Cardiac muscle cell (in vitro differentiated cells and primary cell): ENCODE measurements at regions not wholly inside any gene's neighbourhood (a gene's known extent, or its start where the extent isn't known, plus 50 kb on each side); places are given as distances from the start of the nearest gene placed in this dataset.

Experiments used
- DNase-seq, 2 donors: peaks; one replicate each; pipeline versions ENCODE4 v3.0.0 to v3.0.0-alpha.2; 2010 to 2017; ENCODE audit warnings: low read depth in 1 of 2, low spot score in 1 of 2
- H3K27ac ChIP-seq: fragments of 200-600 bp; sonication (generic); 2 replicates; pipeline ENCODE4 v1.5.1; 2016
- H3K27me3 ChIP-seq: fragments of 200-600 bp; sonication (generic); 2 replicates; pipeline ENCODE4 v1.6.0; 2016; ENCODE audit warnings: control low read depth
- H3K36me3 ChIP-seq: fragments of 200-600 bp; sonication (generic); 2 replicates; pipeline ENCODE4 v1.5.1; 2016; ENCODE audit warnings: control low read depth
- H3K4me1 ChIP-seq: fragments of 200-600 bp; sonication (generic); 2 replicates; pipeline ENCODE4 v1.8.1; 2017; ENCODE audit warnings: low read depth, mild to moderate bottlenecking, mixed run types
- H3K4me3 ChIP-seq: fragments of 200-600 bp; sonication (generic); 2 replicates; pipeline ENCODE4 v1.5.1; 2016; ENCODE audit warnings: mild to moderate bottlenecking
- H3K9me3 ChIP-seq: fragments of 200-600 bp; sonication (generic); 2 replicates; pipeline ENCODE4 v1.5.1; 2017; ENCODE audit warnings: low read depth, mild to moderate bottlenecking, control low read depth
- TF ChIP-seq, protein P1 (sequence below): IDR thresholded peaks from 2 replicates; pipeline ENCODE4 v1.5.1; 2012; ENCODE audit warnings: low read depth, mild to moderate bottlenecking, low read length

DNA sequence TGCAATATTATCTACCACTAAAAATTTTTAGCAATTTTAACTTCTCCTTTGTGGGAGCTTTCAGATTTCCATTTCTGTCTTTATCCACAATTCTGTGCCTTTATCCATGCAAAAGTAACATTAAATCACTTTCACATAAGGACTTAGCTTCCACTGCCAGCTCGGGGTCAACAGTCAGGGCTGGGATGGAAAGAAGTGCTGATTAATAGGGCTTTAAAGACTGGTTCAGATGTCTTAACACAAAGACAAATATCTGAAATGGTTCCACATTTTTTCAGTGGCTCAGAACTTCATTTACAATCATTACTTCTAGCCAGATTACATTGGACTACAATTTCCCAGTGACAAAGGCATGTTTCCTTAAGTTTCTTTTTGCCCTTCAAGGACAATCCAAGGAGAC lies 191.8 kb upstream of the CPHXL start:
- no peaks in the 10 kb centered on the region for H3K27me3 ChIP-seq
- H3K36me3 ChIP-seq: no peaks in the 10 kb centered on the region
- no peak overlapping the region for H3K27ac ChIP-seq
- TF ChIP-seq, protein P1, sequence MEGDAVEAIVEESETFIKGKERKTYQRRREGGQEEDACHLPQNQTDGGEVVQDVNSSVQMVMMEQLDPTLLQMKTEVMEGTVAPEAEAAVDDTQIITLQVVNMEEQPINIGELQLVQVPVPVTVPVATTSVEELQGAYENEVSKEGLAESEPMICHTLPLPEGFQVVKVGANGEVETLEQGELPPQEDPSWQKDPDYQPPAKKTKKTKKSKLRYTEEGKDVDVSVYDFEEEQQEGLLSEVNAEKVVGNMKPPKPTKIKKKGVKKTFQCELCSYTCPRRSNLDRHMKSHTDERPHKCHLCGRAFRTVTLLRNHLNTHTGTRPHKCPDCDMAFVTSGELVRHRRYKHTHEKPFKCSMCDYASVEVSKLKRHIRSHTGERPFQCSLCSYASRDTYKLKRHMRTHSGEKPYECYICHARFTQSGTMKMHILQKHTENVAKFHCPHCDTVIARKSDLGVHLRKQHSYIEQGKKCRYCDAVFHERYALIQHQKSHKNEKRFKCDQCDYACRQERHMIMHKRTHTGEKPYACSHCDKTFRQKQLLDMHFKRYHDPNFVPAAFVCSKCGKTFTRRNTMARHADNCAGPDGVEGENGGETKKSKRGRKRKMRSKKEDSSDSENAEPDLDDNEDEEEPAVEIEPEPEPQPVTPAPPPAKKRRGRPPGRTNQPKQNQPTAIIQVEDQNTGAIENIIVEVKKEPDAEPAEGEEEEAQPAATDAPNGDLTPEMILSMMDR: no peak
- DNase-seq: no peak
- no peaks in the 10 kb centered on the region for H3K9me3 ChIP-seq
- H3K4me1 ChIP-seq: no peaks in the 10 kb centered on the region
- no peak overlapping the region for H3K4me3 ChIP-seq

DNA sequence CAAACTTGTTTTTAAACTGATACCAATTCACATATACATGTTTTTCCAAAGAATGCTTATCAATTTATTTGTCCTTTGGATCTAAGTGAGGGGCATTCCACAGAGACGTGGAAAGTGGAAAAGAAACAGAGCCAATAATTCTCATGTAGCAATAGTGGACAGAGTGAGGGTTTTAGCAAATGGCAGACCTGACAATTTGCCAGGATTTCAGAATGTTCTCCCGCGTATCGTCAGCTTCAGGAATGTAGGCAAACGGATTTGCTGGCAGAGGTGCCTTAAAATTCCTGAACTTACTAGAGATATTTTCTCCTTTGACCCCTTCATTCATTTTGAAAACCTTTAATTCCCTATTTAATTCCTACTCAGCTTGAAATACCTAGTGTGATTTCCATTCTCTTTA lies 193.4 kb upstream of the CPHXL start:
- Histone ChIP-seq H3K4me3 (no peak overlapping the region), H3K27me3 (peaks cover 3% of the 10 kb centered on the region), H3K36me3 (no peaks in the 10 kb centered on the region), H3K27ac (no peak overlapping the region), H3K9me3 (no peaks in the 10 kb centered on the region), H3K4me1 (no peaks in the 10 kb centered on the region)
- TF ChIP-seq, protein P1: no peak
- no peak for DNase-seq

DNA sequence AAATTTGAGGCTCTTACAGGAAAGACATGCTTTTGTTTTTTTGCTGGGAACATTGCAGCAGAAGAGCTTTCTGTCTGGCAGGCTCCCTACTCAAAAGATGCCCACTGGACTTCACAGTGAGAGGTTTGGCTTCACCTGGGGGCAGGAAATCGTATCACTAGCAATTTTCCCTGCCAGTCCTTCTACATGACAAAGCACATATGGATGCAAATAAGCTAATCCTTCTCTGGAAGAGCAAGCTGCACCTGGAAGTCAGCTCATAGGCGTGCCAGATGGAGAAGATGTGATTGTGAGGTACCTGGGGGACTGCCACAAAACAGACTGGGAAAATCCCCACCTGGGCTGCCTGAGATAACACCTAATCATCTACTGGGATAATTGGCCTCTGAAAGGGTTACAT lies 195.0 kb upstream of the CPHXL start:
- DNase-seq: no peak

GRCh38 chr16:75922250-75922649 lies 196.0 kb upstream of the CPHXL start:
- TF ChIP-seq, protein P1: no peak
- no peak overlapping the region for H3K4me3 ChIP-seq
- no peak overlapping the region for H3K27ac ChIP-seq
- peaks cover 7% of the 10 kb centered on the region for H3K4me1 ChIP-seq
- DNase-seq: no peak
- no peaks in the 10 kb centered on the region for H3K9me3 ChIP-seq
- H3K36me3 ChIP-seq: no peaks in the 10 kb centered on the region
- peaks cover 6% of the 10 kb centered on the region for H3K27me3 ChIP-seq

More for the DNA sequence above, 195.0 kb upstream of the CPHXL start:
- peaks cover 7% of the 10 kb centered on the region for H3K4me1 ChIP-seq
- no peaks in the 10 kb centered on the region for H3K36me3 ChIP-seq
- H3K27ac ChIP-seq: no peak overlapping the region
- peaks cover 6% of the 10 kb centered on the region for H3K27me3 ChIP-seq
- no peak overlapping the region for H3K4me3 ChIP-seq
- H3K9me3 ChIP-seq: no peaks in the 10 kb centered on the region
- TF ChIP-seq, protein P1: no peak

DNA sequence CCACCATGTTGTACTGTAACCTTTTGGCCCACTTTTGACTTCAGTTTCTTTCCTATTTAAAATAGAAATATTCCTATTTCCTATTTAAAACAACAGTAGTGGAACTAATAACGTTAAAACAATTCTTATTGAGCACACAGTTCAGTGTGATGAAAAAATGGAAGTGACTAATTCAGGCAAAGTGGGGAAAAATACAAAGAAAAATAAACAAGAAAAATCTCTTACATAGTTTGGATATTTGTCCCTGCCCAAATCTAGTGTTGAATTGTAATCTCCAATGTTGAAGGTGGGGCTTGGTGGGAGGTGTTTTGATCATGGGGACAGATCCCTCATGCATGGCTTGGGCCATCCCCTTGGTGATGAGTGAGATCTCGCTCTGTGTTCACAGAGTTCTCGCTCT lies 198.1 kb upstream of the CPHXL start:
- DNase-seq: no peak
- H3K27me3 ChIP-seq: peaks cover 6% of the 10 kb centered on the region
- H3K9me3 ChIP-seq: no peaks in the 10 kb centered on the region
- peaks cover 7% of the 10 kb centered on the region for H3K4me1 ChIP-seq
- TF ChIP-seq, protein P1: no peak
- no peak overlapping the region for H3K27ac ChIP-seq
- no peaks in the 10 kb centered on the region for H3K36me3 ChIP-seq
- no peak overlapping the region for H3K4me3 ChIP-seq

- H3K27me3 ChIP-seq: peaks cover 6% of the 10 kb centered on the region
Measured at GRCh38 chr16:75927810-75928209, 201.5 kb upstream of the CPHXL start.

More at GRCh38 chr16:75927810-75928209, 201.5 kb upstream of the CPHXL start:
- no peak for DNase-seq
- TF ChIP-seq, protein P1: no peak
- Histone ChIP-seq H3K4me3 (no peak overlapping the region), H3K27ac (no peak overlapping the region), H3K36me3 (no peaks in the 10 kb centered on the region), H3K9me3 (no peaks in the 10 kb centered on the region), H3K4me1 (peaks cover 13% of the 10 kb centered on the region)
